ENCODE measurements at regions not wholly inside any gene's neighbourhood (a gene's known extent, or its start where the extent isn't known, plus 50 kb on each side); places are given as distances from the start of the nearest gene placed in this dataset.

GRCh38 chr7:153072806-153073205 lies 313.3 kb downstream of the ACTR3B start:
- TF ChIP-seq CTCF (tag by site-specific recombination; IDR thresholded peaks at IDR 0.05) (no peak), REST (tag by site-specific recombination; IDR thresholded peaks at IDR 0.05) (no peak), ZNF664 (tag by site-specific recombination; IDR thresholded peaks at IDR 0.05) (no peak), ZNF239 (tag by site-specific recombination; IDR thresholded peaks at IDR 0.05) (no peak), ZNF555 (tag by site-specific recombination; conservative IDR thresholded peaks at IDR 0.05) (no peak), ZNF350 (tag by site-specific recombination; IDR thresholded peaks at IDR 0.05) (no peak), PBX3 (CRISPR knock-in tag; IDR thresholded peaks at IDR 0.05) (no peak), HOXD13 (CRISPR knock-in tag; IDR thresholded peaks at IDR 0.05; ENCODE audit: borderline replicate concordance) (no peak), ZNF792 (tag by site-specific recombination; IDR thresholded peaks at IDR 0.05) (no peak), SETDB1 (IDR thresholded peaks at IDR 0.05; ENCODE audit: insufficient read length, low read length) (no peak), ZNF398 (tag by site-specific recombination; IDR thresholded peaks at IDR 0.05) (no peak), ZNF48 (tag by site-specific recombination; IDR thresholded peaks at IDR 0.05) (no peak), KLF9 (tag by site-specific recombination; IDR thresholded peaks at IDR 0.05; ENCODE audit: low read depth) (no peak)
